Loucy (cell line): ENCODE measurements at regions not wholly inside any gene's neighbourhood (a gene's known extent, or its start where the extent isn't known, plus 50 kb on each side); places are given as distances from the start of the nearest gene placed in this dataset.

ENCODE experiments used
- H2AFZ ChIP-seq: fragments of 200-600 bp; sonication (generic); 2 replicates; pipeline ENCODE4 v1.6.0; 2016; ENCODE audit warnings: antibody characterized with exemption, mild to moderate bottlenecking, low read length, moderate library complexity
- H3F3A ChIP-seq: fragments of 200-600 bp; 2 replicates; pipeline ENCODE4 v1.6.0; 2016; ENCODE audit warnings: antibody characterized with exemption, low read depth, mild to moderate bottlenecking
- H3K27me3 ChIP-seq: fragments of 200-600 bp; sonication (generic); 2 replicates; pipeline ENCODE4 v1.6.1; 2014; ENCODE audit warnings: low read length, mild to moderate bottlenecking; ENCODE audit not compliant: insufficient read depth, poor library complexity, severe bottlenecking
- H3K36me3 ChIP-seq: fragments of 200-600 bp; sonication (generic); 2 replicates; pipeline ENCODE4 v1.6.1; 2016; ENCODE audit warnings: low read length; ENCODE audit not compliant: insufficient read depth
- H3K4me1 ChIP-seq: fragments of 200-600 bp; sonication (generic); 2 replicates; pipeline ENCODE4 v1.5.1; 2014; ENCODE audit warnings: low read length, mild to moderate bottlenecking; ENCODE audit not compliant: insufficient read depth, poor library complexity, severe bottlenecking
- H3K4me2 ChIP-seq: fragments of 200-600 bp; sonication (generic); 2 replicates; pipeline ENCODE4 v1.6.0; 2014; ENCODE audit warnings: antibody characterized with exemption, low read length, low read depth, mild to moderate bottlenecking; ENCODE audit not compliant: poor library complexity, severe bottlenecking
- H3K4me3 ChIP-seq: fragments of 200-600 bp; sonication (generic); 2 replicates; pipeline ENCODE4 v1.5.1; 2014; ENCODE audit warnings: low read length, mild to moderate bottlenecking, mixed read lengths; ENCODE audit not compliant: poor library complexity, severe bottlenecking
- H3K79me2 ChIP-seq: fragments of 200-600 bp; sonication (generic); 2 replicates; pipeline ENCODE4 v1.6.1; 2014; ENCODE audit warnings: low read length; ENCODE audit not compliant: insufficient read depth
- H3K9ac ChIP-seq: fragments of 200-600 bp; sonication (generic); 2 replicates; pipeline ENCODE4 v1.6.0; 2014; ENCODE audit warnings: mild to moderate bottlenecking, low read depth, low read length, moderate library complexity; ENCODE audit not compliant: poor library complexity, severe bottlenecking
- H3K9me2 ChIP-seq: fragments of 200-600 bp; sonication (generic); replicated peaks from 2 replicates; pipeline ENCODE4 v1.6.1; 2016; ENCODE audit warnings: low read depth, low read length, mixed read lengths
- H3K9me3 ChIP-seq: fragments of 200-600 bp; sonication (generic); 2 replicates; pipeline ENCODE4 v1.6.1; 2014; ENCODE audit warnings: mild to moderate bottlenecking, antibody characterized with exemption, low read length, low read depth; ENCODE audit not compliant: insufficient read depth
- H4K20me1 ChIP-seq: fragments of 200-600 bp; sonication (generic); 2 replicates; pipeline ENCODE4 v1.6.0; 2014; ENCODE audit warnings: antibody characterized with exemption, low read length, mild to moderate bottlenecking; ENCODE audit not compliant: insufficient read depth, poor library complexity, severe bottlenecking
- EZH2phosphoT487 ChIP-seq: fragments of 200-600 bp; IDR thresholded peaks from 2 replicates; pipeline ENCODE4 v1.6.1; 2018; ENCODE audit warnings: antibody characterized with exemption, mild to moderate bottlenecking, moderate library complexity, borderline replicate concordance
- TF ChIP-seq, protein P1 (sequence below): fragments of 200-600 bp; sonication (generic); conservative IDR thresholded peaks from 2 replicates; pipeline ENCODE4 v1.5.1; 2014; ENCODE audit warnings: mild to moderate bottlenecking, antibody characterized with exemption, low read length

DNA sequence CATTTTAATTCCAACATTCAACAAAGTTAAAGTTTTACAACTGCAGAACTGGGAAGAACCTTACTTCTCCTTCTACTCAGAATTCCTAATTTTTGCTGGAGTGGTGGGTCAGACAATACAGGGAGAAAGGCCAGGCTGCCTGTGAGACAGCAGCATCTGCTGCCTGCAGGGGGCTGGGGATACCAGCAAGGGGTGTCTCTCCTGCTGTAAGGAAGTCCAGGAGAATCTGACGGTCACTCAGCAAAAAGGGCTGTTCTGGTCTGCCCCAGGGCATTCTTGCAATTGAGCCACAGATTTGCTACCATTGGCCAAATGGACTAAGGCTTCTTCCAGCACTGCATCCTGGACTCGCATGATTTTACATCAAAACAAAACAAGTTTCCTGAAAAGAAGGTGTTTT lies 426.6 kb upstream of the CDH11 start:
- Histone ChIP-seq H2AFZ (no peak overlapping the region), H3F3A (no peaks in the 10 kb centered on the region)

DNA sequence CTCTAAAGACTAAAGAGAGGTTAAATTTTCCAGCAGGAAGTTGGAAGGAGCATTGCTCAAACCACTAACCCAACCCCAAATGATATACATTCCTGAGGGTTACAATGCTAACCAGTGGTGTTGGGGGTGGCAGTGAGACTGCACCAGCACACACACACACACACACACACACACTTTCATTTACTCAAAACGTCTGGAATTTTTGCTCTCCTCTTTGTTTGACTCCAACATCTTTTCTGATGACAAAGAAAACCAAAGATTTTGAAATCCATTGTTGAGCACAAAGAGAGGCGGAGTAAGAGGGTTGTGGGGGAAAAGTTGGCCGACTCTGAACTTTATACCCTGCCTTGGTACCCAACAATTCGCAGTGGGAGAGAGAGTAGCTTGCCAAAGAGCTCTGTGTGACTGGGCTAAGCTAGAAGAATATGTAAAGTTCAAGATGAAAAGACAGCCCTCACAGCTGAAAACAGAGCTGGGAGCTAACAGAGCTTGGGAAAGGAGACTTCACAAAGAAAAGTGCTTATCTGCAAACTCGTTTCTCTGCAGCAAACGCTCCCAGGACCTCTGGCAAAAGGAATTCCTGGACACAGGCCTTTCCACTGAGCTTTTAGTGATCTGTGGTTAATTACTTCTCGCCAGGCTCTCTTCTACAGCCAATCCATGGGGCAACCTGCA lies 426.0 kb upstream of the CDH11 start:
- 0 out of 2 replicates have a peak, but pooled peaks cover 3% of the 10 kb centered on the region for H3K9me3 ChIP-seq
- no peaks in the 10 kb centered on the region for H3K9me2 ChIP-seq
- no peak overlapping the region for H2AFZ ChIP-seq
- TF ChIP-seq EZH2phosphoT487, result no peak
- TF ChIP-seq, protein P1, sequence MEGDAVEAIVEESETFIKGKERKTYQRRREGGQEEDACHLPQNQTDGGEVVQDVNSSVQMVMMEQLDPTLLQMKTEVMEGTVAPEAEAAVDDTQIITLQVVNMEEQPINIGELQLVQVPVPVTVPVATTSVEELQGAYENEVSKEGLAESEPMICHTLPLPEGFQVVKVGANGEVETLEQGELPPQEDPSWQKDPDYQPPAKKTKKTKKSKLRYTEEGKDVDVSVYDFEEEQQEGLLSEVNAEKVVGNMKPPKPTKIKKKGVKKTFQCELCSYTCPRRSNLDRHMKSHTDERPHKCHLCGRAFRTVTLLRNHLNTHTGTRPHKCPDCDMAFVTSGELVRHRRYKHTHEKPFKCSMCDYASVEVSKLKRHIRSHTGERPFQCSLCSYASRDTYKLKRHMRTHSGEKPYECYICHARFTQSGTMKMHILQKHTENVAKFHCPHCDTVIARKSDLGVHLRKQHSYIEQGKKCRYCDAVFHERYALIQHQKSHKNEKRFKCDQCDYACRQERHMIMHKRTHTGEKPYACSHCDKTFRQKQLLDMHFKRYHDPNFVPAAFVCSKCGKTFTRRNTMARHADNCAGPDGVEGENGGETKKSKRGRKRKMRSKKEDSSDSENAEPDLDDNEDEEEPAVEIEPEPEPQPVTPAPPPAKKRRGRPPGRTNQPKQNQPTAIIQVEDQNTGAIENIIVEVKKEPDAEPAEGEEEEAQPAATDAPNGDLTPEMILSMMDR, result no peak
- no peak overlapping the region for H3K4me3 ChIP-seq
- H3K36me3 ChIP-seq, result no peaks in the 10 kb centered on the region
- H3K79me2 ChIP-seq, result no peaks in the 10 kb centered on the region
- no peaks in the 10 kb centered on the region for H3K27me3 ChIP-seq
- no peaks in the 10 kb centered on the region for H4K20me1 ChIP-seq
- no peaks in the 10 kb centered on the region for H3F3A ChIP-seq
- H3K4me2 ChIP-seq, result no peak overlapping the region
- H3K9ac ChIP-seq, result no peak overlapping the region
- H3K4me1 ChIP-seq, result no peaks in the 10 kb centered on the region

More for the DNA sequence above, 426.6 kb upstream of the CDH11 start:
- Histone ChIP-seq H3K9ac (no peak overlapping the region), H3K9me3 (no peaks in the 10 kb centered on the region), H3K4me1 (no peaks in the 10 kb centered on the region), H3K9me2 (no peaks in the 10 kb centered on the region), H3K79me2 (no peaks in the 10 kb centered on the region), H3K4me3 (no peak overlapping the region), H4K20me1 (no peaks in the 10 kb centered on the region), H3K27me3 (no peaks in the 10 kb centered on the region), H3K4me2 (no peak overlapping the region), H3K36me3 (no peaks in the 10 kb centered on the region)
- TF ChIP-seq EZH2phosphoT487, result no peak
- TF ChIP-seq, protein P1, result no peak

DNA sequence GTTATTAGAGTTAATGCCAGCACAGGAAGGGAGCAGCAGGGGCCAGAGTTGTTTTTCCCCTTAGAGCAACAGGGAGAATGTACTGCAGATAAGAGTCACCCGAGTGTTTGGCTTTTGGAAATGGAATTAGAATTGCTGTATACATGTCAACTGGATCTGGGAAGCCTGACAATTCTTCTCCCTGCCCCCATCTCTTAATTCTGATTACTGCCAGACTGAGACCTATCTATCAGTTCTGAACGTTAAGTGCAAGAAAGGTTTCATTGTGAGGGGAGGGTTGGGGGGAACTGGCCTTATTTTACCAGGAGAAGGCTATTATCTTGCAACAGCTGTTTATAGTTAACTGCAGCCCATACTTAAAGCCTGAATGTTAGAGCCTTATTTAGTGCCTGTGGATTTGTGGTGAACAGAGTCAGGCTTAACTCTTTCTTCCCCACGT lies 424.5 kb upstream of the CDH11 start:
- H3K36me3 ChIP-seq, result no peaks in the 10 kb centered on the region
- no peaks in the 10 kb centered on the region for H3F3A ChIP-seq
- no peak overlapping the region for H3K4me2 ChIP-seq
- H2AFZ ChIP-seq, result no peak overlapping the region
- TF ChIP-seq EZH2phosphoT487, result no peak
- H3K79me2 ChIP-seq, result no peaks in the 10 kb centered on the region
- 0 out of 2 replicates have a peak, but pooled peaks cover 3% of the 10 kb centered on the region for H3K9me3 ChIP-seq
- H3K4me3 ChIP-seq, result no peak overlapping the region
- H3K27me3 ChIP-seq, result no peaks in the 10 kb centered on the region
- H3K9ac ChIP-seq, result no peak overlapping the region
- no peaks in the 10 kb centered on the region for H3K9me2 ChIP-seq
- no peaks in the 10 kb centered on the region for H4K20me1 ChIP-seq
- no peaks in the 10 kb centered on the region for H3K4me1 ChIP-seq
